MV-4-11 (cell line): ENCODE measurements at regions not wholly inside any gene's neighbourhood (a gene's known extent, or its start where the extent isn't known, plus 50 kb on each side); places are given as distances from the start of the nearest gene placed in this dataset.

Source experiments
- DNase-seq: peaks from one replicate; lab custom pipeline; 2025; lab: John Stamatoyannopoulos, UW

GRCh38 chr16:82405736-82406135 is 221.0 kb upstream of the CDH13 start:
- DNase-seq: no peak

GRCh38 chr16:82404586-82405315 is 222.0 kb upstream of the CDH13 start:
- no peak for DNase-seq

GRCh38 chr16:82402665-82403218 is 224.0 kb upstream of the CDH13 start:
- DNase-seq: no peak

- no peak for DNase-seq
These were observed 226.7 kb upstream of the CDH13 start for GRCh38 chr16:82400046-82400445.

- DNase-seq: no peak
These were observed 226.5 kb upstream of the MPHOSPH6 start for GRCh38 chr16:82396509-82396908.

- DNase-seq: no peak
These were observed 225.2 kb upstream of the MPHOSPH6 start for GRCh38 chr16:82395212-82395611.

- no peak for DNase-seq
These were observed 221.7 kb upstream of the MPHOSPH6 start for GRCh38 chr16:82391690-82392089.

- DNase-seq: no peak
These were observed 220.1 kb upstream of the MPHOSPH6 start for GRCh38 chr16:82389956-82390650.

- DNase-seq: no peak
These were observed 216.7 kb upstream of the MPHOSPH6 start for GRCh38 chr16:82386761-82387160.

GRCh38 chr16:82384949-82385348 is 214.9 kb upstream of the MPHOSPH6 start:
- DNase-seq: no peak

- DNase-seq: no peak
These were observed 214.0 kb upstream of the MPHOSPH6 start for GRCh38 chr16:82384017-82384416.

- DNase-seq: no peak
These were observed 212.5 kb upstream of the MPHOSPH6 start for GRCh38 chr16:82382521-82382920.

- DNase-seq: no peak
These were observed 209.5 kb upstream of the MPHOSPH6 start for GRCh38 chr16:82379551-82379950.

GRCh38 chr16:82373976-82374375 is 204.0 kb upstream of the MPHOSPH6 start:
- no peak for DNase-seq

GRCh38 chr16:82370282-82370681 is 200.3 kb upstream of the MPHOSPH6 start:
- no peak for DNase-seq

GRCh38 chr16:82368041-82368440 is 198.0 kb upstream of the MPHOSPH6 start:
- DNase-seq: no peak

- no peak for DNase-seq
These were observed 196.4 kb upstream of the MPHOSPH6 start for GRCh38 chr16:82366462-82366861.

- DNase-seq: no peak
These were observed 194.7 kb upstream of the MPHOSPH6 start for GRCh38 chr16:82364690-82365089.

GRCh38 chr16:82363026-82363816 is 193.2 kb upstream of the MPHOSPH6 start:
- no peak for DNase-seq

- no peak for DNase-seq
These were observed 191.9 kb upstream of the MPHOSPH6 start for GRCh38 chr16:82361885-82362284.

GRCh38 chr16:82360024-82360783 is 190.2 kb upstream of the MPHOSPH6 start:
- DNase-seq: no peak
